ENCODE measurements at regions not wholly inside any gene's neighbourhood (a gene's known extent, or its start where the extent isn't known, plus 50 kb on each side); places are given as distances from the start of the nearest gene placed in this dataset.

GRCh38 chr9:75448281-75448680 lies 360.0 kb downstream of the OSTF1 start:
- Histone ChIP-seq H3K4me3 (ENCODE audit: low read depth, low read length) (no peak overlapping the region), H3K9me3 (ENCODE audit: severe bottlenecking) (no peaks in the 10 kb centered on the region), H3K27ac (no peak overlapping the region), H3K27me3 (ENCODE audit: insufficient read depth, low read depth, severe bottlenecking) (peaks cover 2% of the 10 kb centered on the region), H3K36me3 (no peaks in the 10 kb centered on the region)
- TF ChIP-seq, protein P1, sequence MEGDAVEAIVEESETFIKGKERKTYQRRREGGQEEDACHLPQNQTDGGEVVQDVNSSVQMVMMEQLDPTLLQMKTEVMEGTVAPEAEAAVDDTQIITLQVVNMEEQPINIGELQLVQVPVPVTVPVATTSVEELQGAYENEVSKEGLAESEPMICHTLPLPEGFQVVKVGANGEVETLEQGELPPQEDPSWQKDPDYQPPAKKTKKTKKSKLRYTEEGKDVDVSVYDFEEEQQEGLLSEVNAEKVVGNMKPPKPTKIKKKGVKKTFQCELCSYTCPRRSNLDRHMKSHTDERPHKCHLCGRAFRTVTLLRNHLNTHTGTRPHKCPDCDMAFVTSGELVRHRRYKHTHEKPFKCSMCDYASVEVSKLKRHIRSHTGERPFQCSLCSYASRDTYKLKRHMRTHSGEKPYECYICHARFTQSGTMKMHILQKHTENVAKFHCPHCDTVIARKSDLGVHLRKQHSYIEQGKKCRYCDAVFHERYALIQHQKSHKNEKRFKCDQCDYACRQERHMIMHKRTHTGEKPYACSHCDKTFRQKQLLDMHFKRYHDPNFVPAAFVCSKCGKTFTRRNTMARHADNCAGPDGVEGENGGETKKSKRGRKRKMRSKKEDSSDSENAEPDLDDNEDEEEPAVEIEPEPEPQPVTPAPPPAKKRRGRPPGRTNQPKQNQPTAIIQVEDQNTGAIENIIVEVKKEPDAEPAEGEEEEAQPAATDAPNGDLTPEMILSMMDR (IDR thresholded peaks at IDR 0.05; ENCODE audit: low read depth, low read length) = no peak
- DNase-seq = no peak

DNA sequence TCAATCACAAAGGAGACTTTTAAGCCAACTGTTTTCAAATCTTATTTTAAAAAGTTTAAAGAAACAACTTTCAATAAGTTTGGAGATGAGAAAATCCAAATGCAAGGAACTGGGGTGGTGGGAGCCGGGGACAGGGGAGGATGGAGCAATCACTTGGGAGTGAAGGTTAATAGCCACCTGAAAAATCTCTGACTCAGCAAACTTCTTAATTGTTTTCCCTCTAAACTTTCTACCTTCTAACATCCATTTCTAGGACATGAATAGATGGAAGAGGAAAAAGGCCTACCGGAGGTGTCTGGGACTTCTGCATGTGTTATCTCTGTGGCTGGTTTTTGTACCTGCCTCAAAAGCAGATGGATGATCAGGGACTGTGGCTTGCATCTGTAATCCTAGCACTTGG lies 360.6 kb downstream of the OSTF1 start:
- no peak for DNase-seq
- peaks cover 2% of the 10 kb centered on the region for H3K27me3 ChIP-seq (ENCODE audit: insufficient read depth, low read depth, severe bottlenecking)

DNA sequence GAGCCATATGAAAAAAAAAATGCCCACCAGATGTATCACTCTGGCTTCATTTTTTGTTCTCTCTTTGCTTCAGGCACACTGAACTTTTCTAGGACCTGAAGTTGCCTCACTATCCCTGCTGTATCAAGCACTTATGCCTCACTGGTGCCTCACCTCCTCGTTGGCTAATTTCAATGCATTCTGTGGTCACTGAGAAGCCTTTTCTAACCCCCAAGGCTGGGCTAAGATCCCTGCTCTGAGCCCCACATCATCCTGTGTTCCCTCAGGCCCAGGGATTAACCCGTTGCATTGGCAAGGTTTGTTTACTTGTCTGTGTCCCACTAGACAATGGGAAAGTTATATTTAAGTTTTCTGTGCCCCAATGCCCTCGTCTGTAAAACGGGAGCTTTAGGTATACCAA lies 362.7 kb downstream of the OSTF1 start:
- H3K27ac ChIP-seq = no peak overlapping the region
- no peak for DNase-seq
- H3K4me3 ChIP-seq (ENCODE audit: low read depth, low read length) = no peak overlapping the region
- TF ChIP-seq, protein P1 (IDR thresholded peaks at IDR 0.05; ENCODE audit: low read depth, low read length) = no peak
- H3K36me3 ChIP-seq = no peaks in the 10 kb centered on the region
- peaks cover 2% of the 10 kb centered on the region for H3K27me3 ChIP-seq (ENCODE audit: insufficient read depth, low read depth, severe bottlenecking)
- no peaks in the 10 kb centered on the region for H3K9me3 ChIP-seq (ENCODE audit: severe bottlenecking)

More for the DNA sequence above, 360.6 kb downstream of the OSTF1 start:
- Histone ChIP-seq H3K4me3 (ENCODE audit: low read depth, low read length) (no peak overlapping the region), H3K36me3 (no peaks in the 10 kb centered on the region), H3K27ac (no peak overlapping the region), H3K9me3 (ENCODE audit: severe bottlenecking) (no peaks in the 10 kb centered on the region)
- TF ChIP-seq, protein P1 (IDR thresholded peaks at IDR 0.05; ENCODE audit: low read depth, low read length) = no peak

- peaks cover 2% of the 10 kb centered on the region for H3K27me3 ChIP-seq (ENCODE audit: insufficient read depth, low read depth, severe bottlenecking)
- H3K27ac ChIP-seq = no peak overlapping the region
- H3K9me3 ChIP-seq (ENCODE audit: severe bottlenecking) = no peaks in the 10 kb centered on the region
- H3K4me3 ChIP-seq (ENCODE audit: low read depth, low read length) = no peak overlapping the region
- TF ChIP-seq, protein P1 (IDR thresholded peaks at IDR 0.05; ENCODE audit: low read depth, low read length) = no peak
- DNase-seq = no peak
- H3K36me3 ChIP-seq = no peaks in the 10 kb centered on the region
Observed at GRCh38 chr9:75451505-75451904, 363.2 kb downstream of the OSTF1 start.

- no peaks in the 10 kb centered on the region for H3K9me3 ChIP-seq (ENCODE audit: severe bottlenecking)
- H3K4me3 ChIP-seq (ENCODE audit: low read depth, low read length) = no peak overlapping the region
- TF ChIP-seq, protein P1 (IDR thresholded peaks at IDR 0.05; ENCODE audit: low read depth, low read length) = no peak
- H3K27me3 ChIP-seq (ENCODE audit: insufficient read depth, low read depth, severe bottlenecking) = peaks cover 2% of the 10 kb centered on the region
- no peaks in the 10 kb centered on the region for H3K36me3 ChIP-seq
- H3K27ac ChIP-seq = no peak overlapping the region
- DNase-seq = no peak
Observed at GRCh38 chr9:75452512-75452911, 364.2 kb downstream of the OSTF1 start.

DNA sequence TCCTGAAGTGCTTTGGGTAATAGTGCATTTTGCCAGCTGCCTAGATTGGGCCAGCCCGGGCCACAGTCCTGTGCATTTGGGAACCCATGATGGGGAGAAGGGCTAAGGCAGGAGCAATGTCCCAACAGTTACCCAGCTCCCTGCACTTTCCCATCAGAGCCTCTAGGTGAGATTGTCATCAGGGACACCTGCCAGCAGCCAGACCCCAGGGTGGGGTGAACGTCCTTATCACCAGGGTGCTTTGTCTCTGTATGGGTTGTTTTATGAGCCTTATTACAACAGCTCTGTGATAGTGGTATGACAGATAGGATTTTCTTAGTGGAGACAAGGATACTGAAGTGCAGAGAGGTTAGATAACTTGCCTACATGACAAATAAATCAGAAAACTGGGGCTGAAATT lies 365.7 kb downstream of the OSTF1 start:
- no peak overlapping the region for H3K4me3 ChIP-seq (ENCODE audit: low read depth, low read length)
- TF ChIP-seq, protein P1 (IDR thresholded peaks at IDR 0.05; ENCODE audit: low read depth, low read length) = no peak
- DNase-seq = no peak
- H3K27ac ChIP-seq = no peak overlapping the region
- peaks cover 2% of the 10 kb centered on the region for H3K27me3 ChIP-seq (ENCODE audit: insufficient read depth, low read depth, severe bottlenecking)
- H3K9me3 ChIP-seq (ENCODE audit: severe bottlenecking) = no peaks in the 10 kb centered on the region
- no peaks in the 10 kb centered on the region for H3K36me3 ChIP-seq
